ENCODE measurements at regions not wholly inside any gene's neighbourhood (a gene's known extent, or its start where the extent isn't known, plus 50 kb on each side); places are given as distances from the start of the nearest gene placed in this dataset.

GRCh38 chr12:118467641-118468305 lies 91.4 kb downstream of the SUDS3 start:
- no peak for DNase-seq

GRCh38 chr12:118472940-118473339 lies 96.6 kb downstream of the SUDS3 start:
- no peak for DNase-seq

GRCh38 chr12:118480235-118480634 lies 103.9 kb downstream of the SUDS3 start:
- no peak for DNase-seq

- DNase-seq: no peak
Observed at GRCh38 chr12:118488034-118488433, 111.7 kb downstream of the SUDS3 start.

- DNase-seq: no peak
Observed at GRCh38 chr12:118493962-118494361, 117.6 kb downstream of the SUDS3 start.

- no peak for DNase-seq
Observed at GRCh38 chr12:118494776-118495175, 118.4 kb downstream of the SUDS3 start.

- DNase-seq: no peak
Observed at GRCh38 chr12:118495296-118495695, 118.9 kb downstream of the SUDS3 start.

GRCh38 chr12:118498171-118498570 lies 121.8 kb downstream of the SUDS3 start:
- no peak for DNase-seq

GRCh38 chr12:118500299-118500698 lies 123.9 kb downstream of the SUDS3 start:
- no peak for DNase-seq

- DNase-seq: no peak
Observed at GRCh38 chr12:118501489-118501888, 125.1 kb downstream of the SUDS3 start.

GRCh38 chr12:118503476-118503875 lies 127.1 kb downstream of the SUDS3 start:
- no peak for DNase-seq

GRCh38 chr12:118512669-118513068 lies 136.3 kb downstream of the SUDS3 start:
- no peak for DNase-seq

GRCh38 chr12:118513611-118514010 lies 137.3 kb downstream of the SUDS3 start:
- no peak for DNase-seq

GRCh38 chr12:118514297-118514696 lies 137.9 kb downstream of the SUDS3 start:
- DNase-seq: no peak

GRCh38 chr12:118520214-118521035 lies 144.1 kb downstream of the SUDS3 start:
- DNase-seq: no peak

GRCh38 chr12:118521036-118521370 lies 144.6 kb downstream of the SUDS3 start:
- DNase-seq: no peak

GRCh38 chr12:118524446-118524845 lies 148.1 kb downstream of the SUDS3 start:
- DNase-seq: no peak

GRCh38 chr12:118525216-118525615 lies 148.9 kb downstream of the SUDS3 start:
- DNase-seq: no peak

GRCh38 chr12:118526255-118527095 lies 150.1 kb downstream of the SUDS3 start:
- no peak for DNase-seq

GRCh38 chr12:118527310-118527709 lies 151.0 kb downstream of the SUDS3 start:
- DNase-seq: no peak

- no peak for DNase-seq
Observed at GRCh38 chr12:118528625-118529024, 152.3 kb downstream of the SUDS3 start.

- no peak for DNase-seq
Observed at GRCh38 chr12:118534003-118534402, 157.6 kb downstream of the SUDS3 start.

- DNase-seq: no peak
Observed at GRCh38 chr12:118536306-118536906, 160.1 kb downstream of the SUDS3 start.

Measured in NCI-H69 (cell line).